GM12872 (cell line): ENCODE measurements at regions not wholly inside any gene's neighbourhood (a gene's known extent, or its start where the extent isn't known, plus 50 kb on each side); places are given as distances from the start of the nearest gene placed in this dataset.

Source experiments
- TF ChIP-seq, protein P1 (sequence below): IDR thresholded peaks from 3 replicates; pipeline ENCODE4 v1.5.1; 2011; ENCODE audit warnings: low read depth, mild to moderate bottlenecking, low read length, moderate library complexity; ENCODE audit not compliant: insufficient read depth

DNA sequence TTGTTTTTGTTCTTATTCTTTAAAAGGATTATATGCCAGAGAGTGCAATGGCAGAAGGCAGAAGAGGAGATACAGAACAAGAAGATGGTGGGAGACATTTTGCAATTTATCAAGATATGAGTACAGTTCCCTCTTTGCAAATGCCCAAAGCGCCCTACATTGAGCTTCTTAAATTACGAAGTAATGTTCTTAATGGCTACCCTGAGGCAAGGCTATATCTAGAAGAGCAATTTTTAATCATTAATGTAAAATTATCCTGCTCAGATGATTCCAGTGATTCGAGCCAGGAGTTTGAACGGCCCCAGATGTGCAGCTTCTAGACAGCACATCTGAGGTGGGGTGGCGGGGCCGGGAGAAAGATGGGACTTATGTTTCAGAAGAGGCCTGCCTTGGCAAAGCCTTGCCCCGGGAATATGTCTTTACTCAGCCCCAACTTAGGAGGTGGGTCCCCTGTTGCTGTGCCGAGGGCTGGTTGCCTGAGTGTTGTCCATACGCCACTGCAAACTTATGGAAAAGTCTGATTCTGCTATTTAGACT is 84.9 kb upstream of the MLN start:
- TF ChIP-seq, protein P1, sequence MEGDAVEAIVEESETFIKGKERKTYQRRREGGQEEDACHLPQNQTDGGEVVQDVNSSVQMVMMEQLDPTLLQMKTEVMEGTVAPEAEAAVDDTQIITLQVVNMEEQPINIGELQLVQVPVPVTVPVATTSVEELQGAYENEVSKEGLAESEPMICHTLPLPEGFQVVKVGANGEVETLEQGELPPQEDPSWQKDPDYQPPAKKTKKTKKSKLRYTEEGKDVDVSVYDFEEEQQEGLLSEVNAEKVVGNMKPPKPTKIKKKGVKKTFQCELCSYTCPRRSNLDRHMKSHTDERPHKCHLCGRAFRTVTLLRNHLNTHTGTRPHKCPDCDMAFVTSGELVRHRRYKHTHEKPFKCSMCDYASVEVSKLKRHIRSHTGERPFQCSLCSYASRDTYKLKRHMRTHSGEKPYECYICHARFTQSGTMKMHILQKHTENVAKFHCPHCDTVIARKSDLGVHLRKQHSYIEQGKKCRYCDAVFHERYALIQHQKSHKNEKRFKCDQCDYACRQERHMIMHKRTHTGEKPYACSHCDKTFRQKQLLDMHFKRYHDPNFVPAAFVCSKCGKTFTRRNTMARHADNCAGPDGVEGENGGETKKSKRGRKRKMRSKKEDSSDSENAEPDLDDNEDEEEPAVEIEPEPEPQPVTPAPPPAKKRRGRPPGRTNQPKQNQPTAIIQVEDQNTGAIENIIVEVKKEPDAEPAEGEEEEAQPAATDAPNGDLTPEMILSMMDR: no peak

GRCh38 chr6:33888183-33888582 is 84.4 kb upstream of the MLN start:
- TF ChIP-seq, protein P1: no peak

DNA sequence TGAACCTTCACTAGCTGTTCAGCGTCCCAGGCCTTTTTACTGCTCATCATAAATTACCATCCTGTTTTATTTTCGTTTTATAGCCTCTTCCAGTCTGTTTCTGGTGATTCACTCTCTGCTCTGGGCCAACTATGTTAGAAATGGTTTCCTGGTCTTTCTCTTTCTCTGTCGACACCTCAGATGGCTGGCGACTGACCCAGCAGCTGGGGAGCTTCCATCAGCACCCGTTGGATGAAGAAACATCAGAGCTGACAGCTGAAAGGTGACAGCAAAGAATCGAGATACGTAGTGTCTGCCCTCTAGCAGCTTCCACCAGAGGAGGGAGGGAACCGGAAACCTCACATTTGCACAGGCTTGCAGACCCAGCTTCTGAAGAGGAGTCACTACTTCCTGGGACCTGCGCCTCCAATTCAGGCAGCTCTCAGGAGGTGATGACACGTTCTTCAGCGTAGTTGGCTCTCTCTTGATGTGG is 82.9 kb upstream of the MLN start:
- TF ChIP-seq, protein P1: no peak

DNA sequence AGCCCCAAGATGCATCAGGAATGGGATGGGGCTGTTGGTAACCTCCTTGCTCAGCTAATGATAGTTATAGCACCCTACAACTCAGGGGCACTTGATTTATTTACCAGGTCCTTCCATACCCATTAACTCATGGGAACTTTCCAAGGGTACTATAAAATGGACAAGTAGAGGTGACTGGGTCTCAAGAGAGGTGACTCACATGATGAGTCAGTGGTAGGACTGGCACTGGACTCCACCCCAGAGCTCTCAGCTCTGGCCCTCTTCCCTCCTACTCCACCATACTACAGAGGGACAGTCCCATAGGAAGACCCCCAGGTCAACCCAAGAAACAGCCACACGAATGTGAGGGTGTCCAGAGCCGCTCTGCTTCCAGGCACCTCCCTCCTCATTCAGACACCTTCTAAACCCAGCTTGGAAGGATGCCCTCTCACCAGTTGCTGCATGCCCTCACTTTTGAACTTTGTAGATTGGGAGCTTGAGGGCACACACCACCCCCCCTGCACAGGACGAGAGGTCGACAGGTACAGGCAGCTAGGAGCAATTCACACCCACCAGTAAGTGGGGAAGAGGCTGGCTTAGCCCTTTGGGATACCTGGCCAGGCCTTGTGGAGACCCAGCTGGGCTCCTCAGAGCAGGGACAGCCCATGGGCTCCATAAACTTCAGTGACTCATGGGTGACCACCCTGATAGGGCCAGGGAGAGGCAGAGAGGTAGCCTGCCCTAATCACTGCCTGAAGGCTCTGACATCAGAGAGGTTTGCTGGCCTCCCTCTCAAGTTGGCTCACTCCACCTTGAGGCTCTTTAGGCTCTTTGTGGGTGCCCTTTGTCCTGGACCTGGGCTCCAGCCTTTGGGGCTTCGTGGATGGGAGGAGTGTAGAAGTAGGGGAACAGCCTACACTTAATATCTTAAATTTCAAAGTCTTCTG is 81.6 kb upstream of the MLN start:
- TF ChIP-seq, protein P1: no peak

DNA sequence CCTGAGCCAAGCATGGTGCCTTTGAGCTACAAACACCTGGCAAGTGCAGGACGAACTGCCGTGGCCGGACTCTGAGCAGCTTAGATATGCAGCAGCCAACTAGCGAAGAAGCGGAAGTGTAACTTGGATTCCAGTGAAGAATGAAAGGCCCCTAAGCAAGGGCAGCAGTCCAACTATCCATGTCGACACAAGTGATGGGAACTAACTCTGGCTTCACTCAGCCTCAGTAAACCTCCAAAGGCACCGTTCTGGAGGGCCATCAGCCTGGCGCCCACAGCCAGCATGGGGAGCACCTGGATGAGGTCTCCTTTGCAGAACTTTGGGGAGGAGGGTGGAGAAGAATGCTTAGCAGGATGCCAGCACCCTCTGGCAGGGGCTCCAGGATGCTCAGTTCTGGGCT is 78.4 kb upstream of the MLN start:
- TF ChIP-seq, protein P1: no peak

GRCh38 chr6:33880766-33881165 is 77.0 kb upstream of the MLN start:
- TF ChIP-seq, protein P1: no peak

DNA sequence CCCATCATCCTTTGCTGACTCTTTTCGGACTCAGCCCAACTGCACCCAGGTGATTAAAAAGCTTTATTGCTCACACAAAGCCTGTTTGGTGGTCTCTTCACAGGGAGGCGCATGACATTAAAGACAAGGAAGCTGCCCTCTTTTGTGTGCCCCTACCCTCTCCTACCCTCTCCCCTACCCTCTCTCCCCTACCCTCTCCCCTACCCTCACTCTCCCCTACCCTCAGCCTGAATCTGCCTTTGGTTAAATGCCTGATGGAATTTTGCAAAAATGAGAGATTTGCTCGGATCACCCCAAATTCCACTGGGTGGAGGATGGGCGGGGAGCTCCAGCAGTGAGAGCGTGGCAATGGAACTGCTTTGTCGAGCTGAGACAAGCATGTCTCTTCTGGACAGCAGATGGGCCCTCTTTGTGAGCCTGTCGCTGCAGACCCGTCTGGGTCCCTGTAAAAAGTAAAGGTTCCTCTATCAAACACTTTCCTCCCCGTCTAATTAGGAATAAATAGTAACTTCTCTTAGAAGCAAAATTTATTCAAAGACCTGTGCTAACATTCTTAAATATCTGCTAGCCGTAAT is 76.4 kb upstream of the MLN start:
- TF ChIP-seq, protein P1: no peak
